ENCODE measurements at regions not wholly inside any gene's neighbourhood (a gene's known extent, or its start where the extent isn't known, plus 50 kb on each side); places are given as distances from the start of the nearest gene placed in this dataset.

DNA sequence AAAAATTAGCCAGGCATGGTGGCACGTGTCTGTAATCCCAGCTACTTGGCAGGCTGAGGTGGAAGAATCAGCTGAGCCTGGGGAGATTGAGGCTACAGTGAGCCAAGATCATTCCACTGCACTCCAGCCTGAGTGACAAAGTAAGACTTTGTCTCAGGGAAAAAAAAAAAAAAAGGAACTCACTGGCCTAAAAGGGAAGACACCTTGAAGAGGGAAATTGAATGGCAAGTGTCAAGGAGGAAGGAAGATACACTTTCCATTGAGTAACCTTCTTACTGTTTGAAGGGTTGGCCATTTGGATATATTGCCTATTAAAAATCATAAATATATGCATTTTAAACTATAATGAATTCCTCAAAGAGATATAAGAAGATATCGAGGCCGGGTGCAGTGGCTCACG is 147.5 kb upstream of the FAM241A start:
- H3K79me2 ChIP-seq (ENCODE audit: insufficient read depth, low read length): no peaks in the 10 kb centered on the region
- TF ChIP-seq EZH2 (IDR thresholded peaks at IDR 0.05; ENCODE audit: borderline replicate concordance, low read depth, low read length, severe bottlenecking): no peak
- TF ChIP-seq, protein P1, sequence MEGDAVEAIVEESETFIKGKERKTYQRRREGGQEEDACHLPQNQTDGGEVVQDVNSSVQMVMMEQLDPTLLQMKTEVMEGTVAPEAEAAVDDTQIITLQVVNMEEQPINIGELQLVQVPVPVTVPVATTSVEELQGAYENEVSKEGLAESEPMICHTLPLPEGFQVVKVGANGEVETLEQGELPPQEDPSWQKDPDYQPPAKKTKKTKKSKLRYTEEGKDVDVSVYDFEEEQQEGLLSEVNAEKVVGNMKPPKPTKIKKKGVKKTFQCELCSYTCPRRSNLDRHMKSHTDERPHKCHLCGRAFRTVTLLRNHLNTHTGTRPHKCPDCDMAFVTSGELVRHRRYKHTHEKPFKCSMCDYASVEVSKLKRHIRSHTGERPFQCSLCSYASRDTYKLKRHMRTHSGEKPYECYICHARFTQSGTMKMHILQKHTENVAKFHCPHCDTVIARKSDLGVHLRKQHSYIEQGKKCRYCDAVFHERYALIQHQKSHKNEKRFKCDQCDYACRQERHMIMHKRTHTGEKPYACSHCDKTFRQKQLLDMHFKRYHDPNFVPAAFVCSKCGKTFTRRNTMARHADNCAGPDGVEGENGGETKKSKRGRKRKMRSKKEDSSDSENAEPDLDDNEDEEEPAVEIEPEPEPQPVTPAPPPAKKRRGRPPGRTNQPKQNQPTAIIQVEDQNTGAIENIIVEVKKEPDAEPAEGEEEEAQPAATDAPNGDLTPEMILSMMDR (IDR thresholded peaks at IDR 0.05; ENCODE audit: borderline replicate concordance, extremely low read depth, low read length, poor library complexity, severe bottlenecking): no peak
- H3K9me3 ChIP-seq (ENCODE audit: insufficient read depth, low read length, severe bottlenecking): no peaks in the 10 kb centered on the region
- H3K4me2 ChIP-seq (ENCODE audit: insufficient read depth, low read length): no peak overlapping the region
- H3K4me1 ChIP-seq (ENCODE audit: insufficient read depth, low read length): no peaks in the 10 kb centered on the region
- DNase-seq (no peak), ATAC-seq (ENCODE audit: insufficient read depth, low read depth) (no peak; the same call in 2 of the 3 replicates)
- H3K9ac ChIP-seq (ENCODE audit: low read depth, low read length): no peak overlapping the region
- H3K27me3 ChIP-seq (ENCODE audit: insufficient read depth, low read length, poor library complexity): peaks cover 5% of the 10 kb centered on the region
- H4K20me1 ChIP-seq (ENCODE audit: insufficient read depth, low read length): no peaks in the 10 kb centered on the region
- H3K36me3 ChIP-seq (ENCODE audit: insufficient read depth, low read length): no peaks in the 10 kb centered on the region
- no peak overlapping the region for H2AFZ ChIP-seq (ENCODE audit: low read depth, low read length)
- H3K27ac ChIP-seq (ENCODE audit: low read length): no peak overlapping the region
- H3K4me3 ChIP-seq (ENCODE audit: low read depth in 1 of 2, low read length in 2 of 2): no peak overlapping the region

DNA sequence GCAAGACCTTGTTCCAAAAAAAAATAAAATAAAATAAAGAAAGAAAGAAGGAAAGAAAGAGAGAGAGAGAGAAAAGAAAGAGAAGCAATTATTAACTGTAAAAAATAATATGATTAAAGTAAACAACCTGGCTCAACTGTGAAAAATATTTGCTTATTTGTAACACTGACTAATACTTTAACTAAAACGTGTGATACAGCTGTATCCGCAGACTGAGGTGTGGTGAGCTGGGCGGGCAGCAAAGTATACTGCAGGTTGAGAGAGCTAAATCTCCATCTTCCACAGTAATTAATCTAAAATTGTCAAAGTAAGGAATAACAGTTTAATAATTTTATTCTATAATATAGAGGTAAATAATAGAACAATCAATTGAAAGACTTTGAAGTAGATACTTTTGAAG is 145.5 kb upstream of the FAM241A start:
- H3K9ac ChIP-seq (ENCODE audit: low read depth, low read length): no peak overlapping the region
- no peaks in the 10 kb centered on the region for H4K20me1 ChIP-seq (ENCODE audit: insufficient read depth, low read length)
- no peaks in the 10 kb centered on the region for H3K36me3 ChIP-seq (ENCODE audit: insufficient read depth, low read length)
- H3K79me2 ChIP-seq (ENCODE audit: insufficient read depth, low read length): no peaks in the 10 kb centered on the region
- DNase-seq (no peak), ATAC-seq (ENCODE audit: insufficient read depth, low read depth) (no peak)
- TF ChIP-seq, protein P1 (IDR thresholded peaks at IDR 0.05; ENCODE audit: borderline replicate concordance, extremely low read depth, low read length, poor library complexity, severe bottlenecking): no peak
- TF ChIP-seq EZH2 (IDR thresholded peaks at IDR 0.05; ENCODE audit: borderline replicate concordance, low read depth, low read length, severe bottlenecking): no peak
- no peak overlapping the region for H3K4me3 ChIP-seq (ENCODE audit: low read depth in 1 of 2, low read length in 2 of 2)
- H3K4me1 ChIP-seq (ENCODE audit: insufficient read depth, low read length): no peaks in the 10 kb centered on the region
- no peaks in the 10 kb centered on the region for H3K9me3 ChIP-seq (ENCODE audit: insufficient read depth, low read length, severe bottlenecking)
- no peak overlapping the region for H3K27ac ChIP-seq (ENCODE audit: low read length)
- no peak overlapping the region for H2AFZ ChIP-seq (ENCODE audit: low read depth, low read length)
- H3K4me2 ChIP-seq (ENCODE audit: insufficient read depth, low read length): no peak overlapping the region
- H3K27me3 ChIP-seq (ENCODE audit: insufficient read depth, low read length, poor library complexity): peaks cover 9% of the 10 kb centered on the region

DNA sequence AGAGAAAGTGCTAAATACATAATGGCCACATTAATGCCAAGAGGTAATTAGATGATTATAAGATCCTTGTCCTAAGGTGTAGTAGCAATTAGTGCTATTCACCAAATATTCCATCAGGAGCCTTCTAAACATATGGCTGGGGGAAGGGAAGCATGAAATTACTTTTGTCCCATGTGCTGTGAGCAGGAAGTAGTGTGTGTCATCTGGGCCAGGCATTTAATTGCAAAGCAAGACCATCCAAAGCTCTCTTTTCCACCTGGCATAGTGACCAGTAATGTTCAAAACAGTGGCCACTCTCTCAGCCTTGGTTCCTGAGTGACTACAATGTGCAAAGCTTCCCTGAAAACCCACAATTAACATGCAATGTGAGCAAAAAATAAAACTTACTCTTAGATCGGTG is 144.2 kb upstream of the FAM241A start:
- no peak for DNase-seq
- Histone ChIP-seq H3K4me3 (ENCODE audit: low read depth in 1 of 2, low read length in 2 of 2) (no peak overlapping the region), H3K79me2 (ENCODE audit: insufficient read depth, low read length) (no peaks in the 10 kb centered on the region), H2AFZ (ENCODE audit: low read depth, low read length) (no peak overlapping the region), H3K9me3 (ENCODE audit: insufficient read depth, low read length, severe bottlenecking) (no peaks in the 10 kb centered on the region), H4K20me1 (ENCODE audit: insufficient read depth, low read length) (no peaks in the 10 kb centered on the region), H3K36me3 (ENCODE audit: insufficient read depth, low read length) (no peaks in the 10 kb centered on the region), H3K9ac (ENCODE audit: low read depth, low read length) (no peak overlapping the region), H3K4me1 (ENCODE audit: insufficient read depth, low read length) (no peaks in the 10 kb centered on the region), H3K27ac (ENCODE audit: low read length) (no peak overlapping the region), H3K27me3 (ENCODE audit: insufficient read depth, low read length, poor library complexity) (peaks cover 11% of the 10 kb centered on the region), H3K4me2 (ENCODE audit: insufficient read depth, low read length) (no peak overlapping the region)
- no peak for ATAC-seq (ENCODE audit: insufficient read depth, low read depth)
- no peak for TF ChIP-seq EZH2 (IDR thresholded peaks at IDR 0.05; ENCODE audit: borderline replicate concordance, low read depth, low read length, severe bottlenecking)
- TF ChIP-seq, protein P1 (IDR thresholded peaks at IDR 0.05; ENCODE audit: borderline replicate concordance, extremely low read depth, low read length, poor library complexity, severe bottlenecking): no peak

DNA sequence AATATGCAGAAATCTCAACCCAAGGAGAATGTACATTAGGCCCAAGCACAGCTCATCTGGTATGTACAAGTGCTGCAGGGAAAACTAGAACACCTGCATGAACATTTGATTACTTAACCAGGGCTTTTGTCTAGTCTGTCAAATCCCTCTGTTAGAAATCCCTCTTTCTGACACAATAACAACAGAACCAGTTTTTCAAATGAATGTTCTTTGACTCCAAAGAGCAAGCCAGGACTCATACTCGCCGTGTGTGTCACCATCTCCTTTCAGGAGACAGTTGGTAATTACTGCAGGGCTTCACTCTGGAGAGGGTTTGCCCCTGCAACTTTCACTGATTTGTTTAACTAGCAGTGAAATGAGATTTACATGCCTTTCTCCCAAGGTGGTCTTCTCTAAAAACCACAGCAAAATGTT is 143.0 kb upstream of the FAM241A start:
- no peaks in the 10 kb centered on the region for H3K79me2 ChIP-seq (ENCODE audit: insufficient read depth, low read length)
- no peaks in the 10 kb centered on the region for H3K9me3 ChIP-seq (ENCODE audit: insufficient read depth, low read length, severe bottlenecking)
- no peak overlapping the region for H3K27ac ChIP-seq (ENCODE audit: low read length)
- H3K4me2 ChIP-seq (ENCODE audit: insufficient read depth, low read length): no peak overlapping the region
- no peak overlapping the region for H2AFZ ChIP-seq (ENCODE audit: low read depth, low read length)
- no peaks in the 10 kb centered on the region for H3K36me3 ChIP-seq (ENCODE audit: insufficient read depth, low read length)
- ATAC-seq (ENCODE audit: insufficient read depth, low read depth) (no peak), DNase-seq (no peak)
- no peaks in the 10 kb centered on the region for H3K4me1 ChIP-seq (ENCODE audit: insufficient read depth, low read length)
- TF ChIP-seq, protein P1 (IDR thresholded peaks at IDR 0.05; ENCODE audit: borderline replicate concordance, extremely low read depth, low read length, poor library complexity, severe bottlenecking): no peak
- no peak overlapping the region for H3K9ac ChIP-seq (ENCODE audit: low read depth, low read length)
- H3K4me3 ChIP-seq (ENCODE audit: low read depth in 1 of 2, low read length in 2 of 2): no peak overlapping the region
- H3K27me3 ChIP-seq (ENCODE audit: insufficient read depth, low read length, poor library complexity): peaks cover 6% of the 10 kb centered on the region
- H4K20me1 ChIP-seq (ENCODE audit: insufficient read depth, low read length): no peaks in the 10 kb centered on the region

All from DND-41 (cell line).